Suppressor macrophage (primary cell): ENCODE measurements at regions not wholly inside any gene's neighbourhood (a gene's known extent, or its start where the extent isn't known, plus 50 kb on each side); places are given as distances from the start of the nearest gene placed in this dataset.
A peak's percentile ranks its signal among the peaks of the same experiment; 100 is the strongest.

Source experiments
- DNase-seq, 4 experiments: peaks; one replicate each; pipeline ENCODE4 v3.0.0-alpha.2; 2020 to 2022

DNA sequence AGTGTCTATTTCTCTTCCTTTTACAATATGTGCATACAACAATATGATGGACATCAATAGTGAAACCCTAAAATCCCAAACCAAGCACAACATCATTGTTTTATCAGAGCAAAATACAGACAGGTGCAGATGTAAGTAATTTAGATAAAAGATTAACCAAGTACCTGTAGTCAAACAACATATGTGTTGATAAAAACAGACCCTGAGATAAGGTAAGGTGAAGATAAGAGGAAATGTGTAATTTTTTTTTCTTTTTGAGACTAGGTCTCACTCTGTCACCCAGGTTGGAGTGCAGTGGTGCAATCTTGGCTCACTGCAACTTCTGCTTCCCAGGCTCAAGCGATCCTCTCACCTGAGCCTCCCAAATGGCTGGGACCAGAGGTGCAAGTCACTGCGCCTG lies 589.8 kb downstream of the PLCL1 start:
- DNase-seq: no peak

GRCh38 chr2:198390670-198391069 lies 586.3 kb downstream of the PLCL1 start:
- DNase-seq: no peak

DNA sequence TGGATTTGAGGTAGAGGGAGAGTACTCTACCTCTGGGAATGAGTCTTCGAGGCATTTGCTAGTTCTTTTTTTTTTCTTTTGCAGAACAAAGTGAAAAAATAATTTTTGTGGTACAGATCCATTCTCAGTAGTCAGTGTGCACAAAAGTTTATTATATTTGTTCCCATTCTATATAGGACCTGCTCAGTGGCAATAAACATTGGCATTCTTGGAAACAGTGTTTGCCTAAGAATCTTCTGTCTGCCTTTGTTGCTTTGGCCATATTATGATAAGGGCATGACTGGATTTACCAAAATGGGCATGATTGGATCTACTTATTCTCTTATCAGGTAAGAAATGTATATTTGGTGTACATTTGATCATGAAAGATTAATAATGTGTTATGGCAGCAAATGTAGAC lies 583.3 kb downstream of the PLCL1 start:
- no peak for DNase-seq

DNA sequence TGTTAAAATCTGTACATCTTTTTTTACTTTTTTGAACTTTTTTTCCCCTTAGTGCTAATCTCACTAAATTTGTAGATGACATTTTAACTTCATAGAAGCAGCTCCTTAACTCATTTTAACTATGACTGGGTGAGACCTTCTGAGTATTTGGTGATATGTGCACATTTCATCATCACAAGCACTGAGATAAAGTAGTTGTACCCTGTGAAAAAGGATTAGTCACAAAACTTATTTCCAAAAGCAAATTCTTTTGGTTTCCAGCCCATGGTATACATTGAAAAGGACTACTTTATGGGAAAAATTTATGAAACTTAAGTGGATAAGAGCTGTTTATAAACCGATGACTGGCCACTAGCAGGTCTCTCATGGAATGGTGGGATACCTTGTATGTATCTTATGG lies 581.5 kb downstream of the PLCL1 start:
- DNase-seq: no peak

DNA sequence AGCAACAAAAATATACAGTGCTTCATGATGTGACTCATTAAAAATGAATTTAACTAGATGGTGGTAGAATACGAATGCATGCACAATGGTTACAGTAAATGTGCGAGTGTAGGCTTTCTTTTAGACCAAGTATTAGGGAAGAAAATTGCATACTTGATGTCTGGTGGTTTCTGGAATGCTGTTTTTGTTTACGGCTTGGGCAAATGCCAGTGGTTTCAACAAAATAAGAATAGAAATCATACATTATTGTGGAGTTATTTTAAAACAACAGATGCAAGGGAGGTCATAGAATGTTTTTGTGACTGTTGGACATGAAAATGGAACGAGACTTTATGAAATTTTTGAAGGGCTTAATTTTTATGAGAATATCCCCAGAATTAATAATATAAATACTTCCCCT lies 580.9 kb downstream of the PLCL1 start:
- DNase-seq: no peak

GRCh38 chr2:198383392-198383791 lies 579.0 kb downstream of the PLCL1 start:
- no peak for DNase-seq

GRCh38 chr2:198382811-198383210 lies 578.4 kb downstream of the PLCL1 start:
- no peak for DNase-seq

- no peak for DNase-seq
These were observed 572.3 kb downstream of the PLCL1 start for GRCh38 chr2:198376677-198377076.

- DNase-seq: no peak
These were observed 570.7 kb downstream of the PLCL1 start for GRCh38 chr2:198375083-198375410.

DNA sequence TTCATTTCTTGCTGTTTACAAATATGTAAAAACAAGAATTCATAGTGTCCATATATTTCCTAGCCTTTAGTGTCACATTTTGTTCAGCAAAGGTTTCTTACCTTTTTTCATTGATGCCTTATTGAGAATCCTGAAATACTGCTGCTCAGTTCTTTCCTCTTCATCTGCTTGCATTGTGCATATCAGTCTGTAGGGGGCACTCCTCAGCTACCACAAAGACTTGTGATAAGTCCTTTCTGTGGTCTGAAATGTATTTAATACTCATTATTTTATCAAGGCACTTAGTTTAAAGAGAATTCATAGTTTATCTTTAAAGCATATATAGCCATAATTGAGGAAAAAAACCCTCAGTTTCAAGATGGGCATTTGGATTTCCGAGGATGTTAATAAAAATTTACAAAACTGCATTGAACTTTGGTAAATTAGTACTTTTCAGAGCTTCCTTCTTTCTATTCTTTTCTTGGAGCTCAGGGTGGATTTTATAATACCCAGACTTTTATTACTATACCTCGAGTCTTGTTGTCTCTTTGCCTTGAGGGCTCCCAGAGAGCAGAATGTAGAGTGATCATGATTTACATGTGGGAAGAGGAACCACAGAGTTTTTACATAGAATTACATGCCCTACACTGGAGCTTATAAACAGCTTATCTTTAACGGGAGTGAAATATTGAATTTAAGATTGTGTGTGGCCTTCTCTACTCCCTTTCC lies 570.1 kb downstream of the PLCL1 start:
- DNase-seq: peak; percentile 35 to 49 (median 42)

DNA sequence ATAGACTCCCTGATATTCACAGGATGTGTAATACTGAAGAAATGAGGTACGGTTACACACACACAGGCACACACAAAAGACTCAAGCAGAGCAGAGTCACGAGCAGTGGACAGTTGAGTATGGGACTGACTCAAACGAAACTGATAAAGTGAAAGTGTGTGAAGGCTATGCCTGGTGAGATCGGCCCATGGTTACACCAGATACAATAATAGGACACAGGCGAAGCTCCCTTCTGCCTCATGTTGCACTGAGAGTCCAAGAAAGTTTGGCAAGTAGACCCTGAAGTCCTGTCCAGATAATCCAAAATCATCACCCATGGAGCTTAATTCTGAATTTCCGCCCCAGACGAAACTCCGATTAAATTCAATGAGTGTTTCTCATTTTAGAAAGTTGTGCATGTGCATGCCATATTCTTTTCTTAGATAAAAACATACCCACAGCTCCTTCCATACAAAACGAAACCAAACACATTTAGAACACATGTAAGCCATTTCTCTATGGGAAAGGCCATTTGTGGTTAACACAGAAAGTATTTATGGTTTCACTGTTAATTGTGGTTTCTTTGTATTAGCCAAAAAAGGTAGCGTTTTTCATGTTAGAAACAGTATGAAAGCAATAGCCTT lies 567.6 kb downstream of the PLCL1 start:
- no peak for DNase-seq

DNA sequence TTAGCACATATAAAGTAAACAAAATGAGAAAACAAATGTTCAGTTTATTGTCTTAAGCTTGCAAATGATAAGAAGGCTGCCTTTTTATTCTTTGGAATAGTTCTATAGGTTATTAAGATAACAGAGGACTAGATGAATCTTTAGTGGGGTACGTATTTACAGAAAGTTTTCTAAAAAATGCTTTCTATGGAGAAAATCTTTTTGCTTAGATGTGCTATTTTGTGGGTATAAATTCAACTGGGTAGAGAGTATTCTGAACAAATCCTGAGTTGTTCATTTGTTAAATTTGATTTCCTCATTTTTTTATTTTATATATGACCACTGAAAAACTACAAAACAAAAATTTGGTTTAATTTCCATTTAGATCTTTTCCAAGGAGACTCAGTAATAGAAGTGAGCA lies 566.9 kb downstream of the PLCL1 start:
- no peak for DNase-seq

GRCh38 chr2:198368089-198368488 lies 563.7 kb downstream of the PLCL1 start:
- no peak for DNase-seq

DNA sequence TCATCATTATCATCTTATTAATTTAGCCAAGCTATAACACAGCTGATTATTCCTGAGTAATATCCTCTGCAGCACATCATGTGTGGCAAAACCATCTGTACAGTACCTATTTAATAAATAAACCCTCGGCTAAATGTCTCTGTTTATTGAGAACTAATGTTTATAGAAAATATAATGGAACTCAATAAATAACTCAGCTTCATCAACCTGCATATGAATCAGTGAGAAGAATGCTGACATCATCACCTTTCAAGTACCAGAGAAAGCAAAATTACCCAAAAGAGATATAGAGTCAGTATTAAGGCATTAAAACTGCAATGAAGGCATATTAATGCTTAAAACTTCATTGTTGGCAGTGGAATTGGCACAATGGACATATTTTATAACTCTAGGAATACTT lies 558.3 kb downstream of the PLCL1 start:
- DNase-seq: no peak

- no peak for DNase-seq
These were observed 554.9 kb downstream of the PLCL1 start for GRCh38 chr2:198359308-198359707.

DNA sequence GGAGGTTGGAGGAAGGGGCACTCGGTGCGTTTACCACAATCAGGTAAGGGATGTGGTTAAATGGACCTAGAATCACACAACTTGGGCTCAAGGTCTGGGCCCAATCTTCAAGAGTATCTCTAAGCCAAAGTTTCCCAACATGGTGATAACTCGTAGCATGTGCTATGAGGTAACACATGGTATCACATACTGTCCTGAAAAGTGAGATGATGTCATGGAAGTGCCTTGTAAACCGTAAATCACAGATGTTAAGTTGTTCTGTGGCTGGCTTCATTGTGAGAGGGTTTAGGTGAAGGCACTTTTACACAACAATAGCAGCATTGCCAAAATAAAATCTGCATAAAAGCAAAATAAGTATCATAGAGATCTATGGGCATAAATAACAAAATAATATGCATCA lies 551.8 kb downstream of the PLCL1 start:
- no peak for DNase-seq

- DNase-seq: no peak
These were observed 547.3 kb downstream of the PLCL1 start for GRCh38 chr2:198351647-198352046.

GRCh38 chr2:198347946-198348345 lies 543.6 kb downstream of the PLCL1 start:
- DNase-seq: no peak

- DNase-seq: no peak
These were observed 543.0 kb downstream of the PLCL1 start for GRCh38 chr2:198347349-198347748.

GRCh38 chr2:198343471-198343870 lies 539.1 kb downstream of the PLCL1 start:
- DNase-seq: no peak

DNA sequence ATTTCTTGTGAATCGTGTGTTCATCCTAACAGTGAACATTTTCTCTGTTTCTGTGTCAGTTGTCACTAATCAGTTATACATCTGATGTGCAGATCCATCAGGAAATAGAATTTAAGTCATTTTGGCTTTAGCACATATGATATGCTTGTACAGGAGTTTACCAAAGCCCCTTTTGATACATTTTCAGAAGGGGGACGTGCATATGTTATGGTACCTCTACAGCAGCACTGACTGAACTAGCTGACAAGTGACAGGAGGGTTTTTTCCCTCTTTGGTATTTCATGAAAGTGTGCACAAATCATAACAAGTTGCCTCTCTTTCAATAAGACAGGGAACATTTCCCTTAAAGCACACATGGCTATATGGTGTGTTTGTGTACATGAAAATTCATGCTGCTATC lies 536.5 kb downstream of the PLCL1 start:
- no peak for DNase-seq

DNA sequence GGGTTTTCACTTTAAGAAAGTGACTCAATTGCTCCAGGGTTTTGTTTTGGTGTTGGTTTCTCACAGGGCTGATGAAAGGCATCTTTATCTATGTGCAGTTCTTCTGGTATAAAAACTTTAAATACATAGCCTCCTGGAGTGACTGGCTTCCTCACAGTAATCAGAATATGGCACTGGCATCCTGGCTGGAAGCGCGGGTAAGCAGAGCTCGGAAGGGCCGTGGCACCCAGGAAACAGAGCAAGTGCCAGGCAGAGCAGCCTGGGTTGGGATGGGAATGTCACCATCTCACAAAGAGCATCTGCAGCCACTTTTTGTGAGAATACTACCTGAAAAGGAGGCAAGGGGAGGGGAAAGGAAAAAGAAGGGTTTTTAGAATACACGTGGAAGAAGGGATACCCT lies 534.7 kb downstream of the PLCL1 start:
- no peak for DNase-seq

DNA sequence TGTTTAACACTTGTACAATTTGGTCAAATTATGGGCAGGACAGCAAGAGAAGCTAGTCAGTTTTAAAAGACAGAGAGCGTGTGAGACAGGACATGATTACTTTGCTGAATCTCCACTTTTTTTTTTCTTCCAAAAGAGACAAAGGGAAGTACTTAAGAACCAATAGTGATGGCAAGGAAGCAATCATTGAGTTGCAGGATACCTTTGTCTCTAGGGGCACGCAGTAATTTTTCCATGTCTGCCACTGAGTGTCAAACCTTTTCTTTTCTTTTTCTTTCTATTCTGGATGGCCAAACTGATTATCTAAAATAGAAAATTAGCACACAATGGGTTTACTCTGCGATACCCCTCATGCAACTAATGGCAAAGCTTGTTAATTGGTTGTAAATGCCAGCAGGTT lies 533.0 kb downstream of the PLCL1 start:
- no peak for DNase-seq

DNA sequence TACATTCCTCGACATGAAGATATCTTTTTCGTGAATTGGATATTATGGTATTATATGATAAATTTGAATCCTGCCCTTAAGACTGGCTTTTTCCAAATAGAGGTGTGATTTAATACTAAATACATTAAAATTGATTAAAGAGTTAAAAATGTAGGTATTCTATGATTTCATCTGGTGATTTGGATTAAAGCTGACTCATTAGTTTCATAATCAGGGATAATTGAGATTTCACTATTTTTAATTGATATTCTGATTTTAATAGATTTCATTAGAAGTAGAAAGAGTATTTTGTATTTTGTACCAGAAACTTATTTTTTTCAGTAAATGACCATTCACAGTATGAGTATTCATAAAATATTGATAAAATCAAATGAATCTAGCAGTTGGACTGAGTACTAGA lies 524.1 kb downstream of the PLCL1 start:
- DNase-seq: no peak

GRCh38 chr2:198327526-198327925 lies 523.1 kb downstream of the PLCL1 start:
- peak in 3 of 4 experiments; percentile 10 to 33 (median 19) for DNase-seq
